NT2/D1 (cell line): ENCODE measurements at regions not wholly inside any gene's neighbourhood (a gene's known extent, or its start where the extent isn't known, plus 50 kb on each side); places are given as distances from the start of the nearest gene placed in this dataset.

Experiments used
- DNase-seq: peaks from one replicate; pipeline ENCODE4 v3.0.0-alpha.2; 2011; ENCODE audit warnings: low read depth, low spot score
- H3K27me3 ChIP-seq: 2 replicates; pipeline ENCODE4 v1.6.0; 2011; ENCODE audit warnings: mild to moderate bottlenecking; ENCODE audit not compliant: insufficient read length, insufficient read depth
- H3K36me3 ChIP-seq: 2 replicates; pipeline ENCODE4 v1.6.1; 2011; ENCODE audit warnings: mild to moderate bottlenecking, low read length, mixed read lengths; ENCODE audit not compliant: insufficient read depth, insufficient read length
- H3K4me1 ChIP-seq: 2 replicates; pipeline ENCODE4 v1.5.1; 2011; ENCODE audit not compliant: insufficient read depth, insufficient read length
- H3K4me3 ChIP-seq: 2 replicates; pipeline ENCODE4 v1.5.1; 2011; ENCODE audit warnings: low read depth; ENCODE audit not compliant: insufficient read length
- H3K9ac ChIP-seq: 2 replicates; pipeline ENCODE4 v1.6.0; 2011; ENCODE audit warnings: low read depth; ENCODE audit not compliant: insufficient read length
- H3K9me3 ChIP-seq: 2 replicates; pipeline ENCODE4 v1.5.1; 2011; ENCODE audit warnings: mild to moderate bottlenecking, low read length; ENCODE audit not compliant: insufficient read depth
- SUZ12 ChIP-seq: IDR thresholded peaks from 2 replicates; pipeline ENCODE4 v1.6.1; 2011; ENCODE audit not compliant: insufficient read length, insufficient read depth; ENCODE audit errors: extremely low read depth
- YY1 ChIP-seq: IDR thresholded peaks from 2 replicates; pipeline ENCODE4 v1.6.1; 2011; ENCODE audit not compliant: insufficient read length, insufficient read depth
- ZNF274 ChIP-seq: IDR thresholded peaks from 2 replicates; pipeline ENCODE4 v1.6.1; 2011; ENCODE audit warnings: mild to moderate bottlenecking, low read depth, low read length

DNA sequence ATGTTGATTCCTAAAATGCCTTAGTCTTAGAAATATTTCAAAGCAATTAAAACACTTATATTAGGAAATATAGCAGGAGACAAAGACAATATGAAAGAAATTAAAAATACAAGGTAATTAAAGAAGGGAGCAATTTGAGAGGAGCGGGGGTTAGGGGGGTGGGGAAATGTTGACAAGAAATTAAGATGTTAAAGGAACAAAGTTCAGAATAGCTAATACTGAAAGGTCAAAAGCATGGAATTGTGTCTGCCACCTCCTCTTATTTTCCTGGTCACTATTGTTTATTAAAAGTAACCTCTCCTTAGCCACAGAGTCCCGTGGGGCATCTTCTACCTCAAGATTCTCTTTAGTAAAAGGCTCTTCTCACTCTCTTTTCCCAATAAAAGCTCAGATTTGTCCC lies 244.1 kb downstream of the MREG start:
- TF ChIP-seq SUZ12 (no peak), YY1 (no peak)
- H3K36me3 ChIP-seq, result no peaks in the 10 kb centered on the region
- H3K4me1 ChIP-seq, result no peaks in the 10 kb centered on the region
- no peaks in the 10 kb centered on the region for H3K27me3 ChIP-seq
- H3K9ac ChIP-seq, result no peak overlapping the region
- H3K9me3 ChIP-seq, result no peaks in the 10 kb centered on the region
- DNase-seq, result no peak
- H3K4me3 ChIP-seq, result no peak overlapping the region

GRCh38 chr2:215767625-215768024 lies 245.7 kb downstream of the MREG start:
- H3K27me3 ChIP-seq, result no peaks in the 10 kb centered on the region
- H3K36me3 ChIP-seq, result no peaks in the 10 kb centered on the region
- H3K4me3 ChIP-seq, result no peak overlapping the region
- TF ChIP-seq ZNF274, result no peak
- TF ChIP-seq SUZ12, result no peak
- no peak for TF ChIP-seq YY1
- no peak for DNase-seq
- no peak overlapping the region for H3K9ac ChIP-seq
- H3K4me1 ChIP-seq, result no peaks in the 10 kb centered on the region
- H3K9me3 ChIP-seq, result no peaks in the 10 kb centered on the region

DNA sequence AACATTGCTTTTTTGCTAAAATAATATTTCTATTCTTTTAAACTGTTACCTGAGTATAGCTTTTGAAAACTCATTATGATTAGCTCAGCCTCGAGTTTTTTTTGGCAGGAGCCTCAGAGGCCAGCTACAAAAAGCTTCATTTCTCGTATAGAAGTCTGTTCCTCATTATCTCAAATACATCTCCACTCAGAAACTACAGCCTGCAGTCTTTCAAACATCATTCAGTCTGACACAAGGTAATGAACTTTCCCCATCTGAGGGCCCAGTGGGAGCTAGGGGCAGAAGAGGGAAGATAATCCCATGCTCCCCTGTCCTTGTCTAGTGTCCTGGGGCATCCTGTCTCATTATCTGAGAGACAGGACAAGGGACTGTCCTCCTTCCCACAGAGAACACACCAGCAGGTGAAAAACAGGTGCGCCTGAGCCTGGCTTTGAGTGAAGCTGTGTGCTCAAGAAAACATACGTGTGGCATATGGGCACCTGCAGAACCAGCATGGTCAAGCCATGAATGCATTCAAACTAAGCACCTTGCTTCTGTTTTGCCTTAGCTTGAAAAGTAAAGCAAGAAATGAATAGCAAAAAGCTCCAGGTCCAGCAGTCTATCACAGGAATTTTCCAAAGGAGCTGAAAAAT lies 247.5 kb downstream of the MREG start:
- H3K27me3 ChIP-seq, result no peaks in the 10 kb centered on the region
- H3K4me1 ChIP-seq, result no peaks in the 10 kb centered on the region
- H3K9ac ChIP-seq, result no peak overlapping the region
- no peak for DNase-seq
- H3K36me3 ChIP-seq, result no peaks in the 10 kb centered on the region
- H3K4me3 ChIP-seq, result no peak overlapping the region
- TF ChIP-seq YY1 (no peak), ZNF274 (no peak), SUZ12 (no peak)
- 0 out of 2 replicates have a peak, but pooled peaks cover 7% of the 10 kb centered on the region for H3K9me3 ChIP-seq

DNA sequence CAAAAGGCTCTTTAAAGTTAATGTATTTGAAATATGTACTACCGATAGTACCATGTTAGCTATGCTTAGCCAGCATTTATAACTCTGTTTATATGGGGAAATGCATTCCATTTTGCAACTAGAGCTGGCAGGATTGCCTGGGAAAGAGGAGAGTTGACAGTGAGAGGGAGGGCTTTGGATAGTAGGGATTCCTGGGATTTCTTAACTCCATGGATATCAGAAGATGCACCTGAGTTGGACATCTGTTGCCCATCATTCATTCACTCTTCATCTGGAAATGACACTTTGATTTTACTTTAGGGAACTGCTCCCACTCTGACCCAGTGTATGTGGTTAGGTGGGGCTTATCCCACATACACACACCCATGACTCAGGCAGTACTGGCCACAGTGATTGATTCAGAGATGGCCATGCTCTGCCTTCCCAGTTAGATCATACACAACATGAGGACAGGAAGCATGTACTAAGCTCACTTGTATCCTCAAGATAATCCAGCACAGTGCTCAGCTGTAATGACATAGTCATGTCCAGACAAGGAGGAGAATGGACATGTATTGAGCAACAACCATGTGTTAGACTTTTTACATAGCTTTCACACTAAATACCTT lies 248.8 kb downstream of the MREG start:
- no peaks in the 10 kb centered on the region for H3K27me3 ChIP-seq
- H3K4me3 ChIP-seq, result no peak overlapping the region
- 0 out of 2 replicates have a peak, but pooled peaks cover 7% of the 10 kb centered on the region for H3K9me3 ChIP-seq
- TF ChIP-seq ZNF274, result no peak
- TF ChIP-seq SUZ12, result no peak
- TF ChIP-seq YY1, result no peak
- no peaks in the 10 kb centered on the region for H3K36me3 ChIP-seq
- DNase-seq, result no peak
- no peaks in the 10 kb centered on the region for H3K4me1 ChIP-seq
- no peak overlapping the region for H3K9ac ChIP-seq

DNA sequence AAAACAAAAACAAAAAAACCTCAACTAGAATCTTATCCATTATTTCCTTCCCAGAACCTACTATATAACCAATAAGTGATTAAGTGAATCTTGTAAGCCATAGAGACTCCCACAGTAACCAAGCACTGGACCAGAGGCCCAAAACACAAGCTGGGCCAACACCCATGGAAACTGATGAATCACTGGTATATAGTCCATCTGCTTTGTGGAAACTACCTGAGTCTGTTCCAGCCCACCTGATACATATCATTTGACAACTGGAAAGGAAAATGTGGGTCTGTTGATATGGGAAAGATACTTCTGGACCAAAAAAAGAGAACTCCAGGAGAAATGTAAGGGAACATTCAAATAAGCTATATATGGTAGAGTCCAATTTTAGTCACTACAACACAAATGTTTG lies 252.8 kb downstream of the MREG start:
- no peak overlapping the region for H3K4me3 ChIP-seq
- TF ChIP-seq YY1 (no peak), SUZ12 (no peak)
- no peaks in the 10 kb centered on the region for H3K27me3 ChIP-seq
- H3K36me3 ChIP-seq, result no peaks in the 10 kb centered on the region
- 0 out of 2 replicates have a peak, but pooled peaks cover 7% of the 10 kb centered on the region for H3K9me3 ChIP-seq
- no peak overlapping the region for H3K9ac ChIP-seq
- DNase-seq, result no peak
- H3K4me1 ChIP-seq, result no peaks in the 10 kb centered on the region

DNA sequence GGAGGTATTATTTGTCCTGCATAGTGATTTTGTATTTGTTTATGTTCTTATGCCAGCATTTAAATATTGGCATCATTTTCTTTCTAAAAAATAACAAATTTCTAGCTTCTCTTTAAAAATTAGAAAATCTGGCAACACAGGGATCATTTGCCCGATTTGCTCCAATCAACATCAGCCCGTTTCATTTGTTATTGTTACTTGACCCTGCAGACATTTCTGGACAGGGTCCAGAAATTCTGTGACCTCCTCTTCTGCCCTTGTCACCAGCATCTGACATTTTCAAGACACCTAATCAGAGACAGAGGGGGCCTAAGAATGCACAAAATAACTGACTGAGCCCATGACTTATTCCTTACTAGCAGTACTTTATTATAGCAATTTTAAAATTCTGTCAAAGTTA lies 253.3 kb downstream of the MREG start:
- no peak for DNase-seq
- Histone ChIP-seq H3K4me3 (no peak overlapping the region), H3K27me3 (no peaks in the 10 kb centered on the region), H3K36me3 (no peaks in the 10 kb centered on the region), H3K4me1 (no peaks in the 10 kb centered on the region), H3K9me3 (0 out of 2 replicates have a peak, but pooled peaks cover 7% of the 10 kb centered on the region), H3K9ac (no peak overlapping the region)
- TF ChIP-seq SUZ12 (no peak), YY1 (no peak), ZNF274 (no peak)

GRCh38 chr2:215758691-215759090 lies 254.7 kb downstream of the MREG start:
- no peak for DNase-seq
- Histone ChIP-seq H3K9ac (no peak overlapping the region), H3K36me3 (no peaks in the 10 kb centered on the region), H3K4me1 (no peaks in the 10 kb centered on the region), H3K4me3 (no peak overlapping the region), H3K27me3 (no peaks in the 10 kb centered on the region), H3K9me3 (0 out of 2 replicates have a peak, but pooled peaks cover 7% of the 10 kb centered on the region)
- no peak for TF ChIP-seq ZNF274
- TF ChIP-seq SUZ12, result no peak
- TF ChIP-seq YY1, result no peak

GRCh38 chr2:215756346-215756730 lies 257.0 kb downstream of the MREG start:
- Histone ChIP-seq H3K9ac (no peak overlapping the region), H3K4me3 (no peak overlapping the region), H3K36me3 (no peaks in the 10 kb centered on the region), H3K4me1 (no peaks in the 10 kb centered on the region), H3K27me3 (no peaks in the 10 kb centered on the region), H3K9me3 (0 out of 2 replicates have a peak, but pooled peaks cover under 1% of the 10 kb centered on the region)
- no peak for TF ChIP-seq SUZ12
- no peak for DNase-seq
